ENCODE measurements at regions not wholly inside any gene's neighbourhood (a gene's known extent, or its start where the extent isn't known, plus 50 kb on each side); places are given as distances from the start of the nearest gene placed in this dataset.

GRCh38 chr2:180662941-180663471, 317.4 kb upstream of the UBE2E3 start:
- TF ChIP-seq CTCF (conservative IDR thresholded peaks at IDR 0.05 in 1 of 2, IDR thresholded peaks at IDR 0.05 in 1 of 2; ENCODE audit: extremely low read depth in 1 of 2, insufficient read depth in 1 of 2, low read depth in 1 of 2, low read length in 2 of 2), result no peak
- no peak for TF ChIP-seq EZH2 (IDR thresholded peaks at IDR 0.05; ENCODE audit: borderline replicate concordance, low read length)

Measured in mammary epithelial cell (primary cell).